Anterior cingulate cortex (tissue), 58 donors: ENCODE measurements at regions not wholly inside any gene's neighbourhood (a gene's known extent, or its start where the extent isn't known, plus 50 kb on each side); places are given as distances from the start of the nearest gene placed in this dataset.

Source experiments
- DNase-seq, 58 donors: peaks; one replicate each; lab custom pipeline; 2025; lab: John Stamatoyannopoulos, UW

DNA sequence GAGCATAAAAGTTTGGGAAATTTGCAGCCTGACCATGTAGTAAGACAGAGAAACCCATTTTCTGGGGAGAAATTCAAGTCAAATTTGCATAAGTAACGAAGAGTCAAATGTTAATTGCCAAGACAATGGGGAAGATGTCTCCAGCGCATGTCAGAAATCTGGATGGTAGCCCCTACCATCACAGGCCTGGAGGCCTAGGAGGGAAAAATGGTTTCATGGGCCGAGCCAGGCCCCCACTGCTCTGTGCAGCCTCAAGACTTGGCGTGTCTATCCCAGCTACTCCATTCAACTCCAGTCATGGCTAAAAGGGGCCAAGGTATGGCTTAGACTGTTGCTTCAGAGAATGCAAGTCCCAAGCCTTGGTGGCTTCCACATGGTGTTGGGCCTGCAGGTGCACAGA lies 269.8 kb downstream of the RFC3 start:
- no peak for DNase-seq

DNA sequence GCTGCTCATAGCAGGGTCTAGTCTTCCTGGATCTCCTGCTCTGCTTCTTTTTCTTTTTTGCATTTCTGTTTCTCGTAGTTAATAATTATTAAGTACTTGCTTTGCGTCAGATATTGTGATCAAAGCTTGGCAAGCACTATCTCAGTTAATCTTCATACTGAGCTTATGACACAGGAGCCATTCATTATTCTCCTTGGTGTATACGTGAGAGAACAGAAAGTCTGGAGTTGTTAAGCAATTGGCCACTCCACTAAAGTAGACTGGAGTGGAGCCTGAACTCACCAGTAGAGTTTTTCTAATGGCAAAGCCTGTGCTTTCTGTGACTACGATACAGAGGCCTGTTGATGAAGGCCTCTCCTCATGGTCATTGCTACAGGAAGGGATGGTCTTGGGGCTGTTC lies 285.9 kb downstream of the RFC3 start:
- DNase-seq, result no peak

DNA sequence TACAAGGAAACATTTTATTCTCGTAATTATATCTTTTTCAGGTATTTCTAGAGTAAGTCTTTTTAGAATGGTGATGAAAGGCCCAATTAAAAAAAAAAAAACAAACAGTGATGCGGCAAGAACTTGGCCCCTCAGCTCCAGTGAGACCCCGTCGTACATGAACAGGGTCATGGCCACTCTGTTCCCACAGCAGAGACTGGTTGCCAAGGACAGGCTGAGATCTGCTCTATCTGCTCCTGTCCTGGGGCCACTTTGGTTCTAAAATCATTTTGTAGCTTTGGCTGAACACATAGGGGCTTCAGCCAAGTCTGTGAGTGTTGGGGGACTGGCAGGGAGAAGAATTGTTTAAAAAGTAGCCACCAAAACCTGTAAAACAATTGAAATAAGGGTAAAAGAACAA lies 286.9 kb downstream of the RFC3 start:
- DNase-seq, result no peak

DNA sequence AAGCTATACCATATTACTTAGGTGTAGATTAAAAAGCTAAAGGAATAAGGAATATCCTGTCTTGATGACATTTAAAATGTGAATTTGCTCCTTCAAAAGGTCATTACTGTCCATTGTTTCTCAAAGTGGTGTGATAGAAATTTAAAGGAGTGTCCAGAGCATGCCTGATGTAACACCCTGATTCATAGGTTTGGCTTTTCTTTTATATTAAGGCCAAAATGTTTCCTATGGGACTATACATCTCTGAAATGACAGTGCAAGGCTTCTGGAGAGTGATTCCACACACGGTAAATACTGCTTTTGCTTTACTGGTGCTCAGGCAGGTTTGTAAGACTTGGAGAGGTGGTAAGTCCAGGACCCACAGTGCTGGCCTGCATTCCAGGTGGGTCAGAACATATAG lies 289.9 kb downstream of the RFC3 start:
- no peak for DNase-seq

DNA sequence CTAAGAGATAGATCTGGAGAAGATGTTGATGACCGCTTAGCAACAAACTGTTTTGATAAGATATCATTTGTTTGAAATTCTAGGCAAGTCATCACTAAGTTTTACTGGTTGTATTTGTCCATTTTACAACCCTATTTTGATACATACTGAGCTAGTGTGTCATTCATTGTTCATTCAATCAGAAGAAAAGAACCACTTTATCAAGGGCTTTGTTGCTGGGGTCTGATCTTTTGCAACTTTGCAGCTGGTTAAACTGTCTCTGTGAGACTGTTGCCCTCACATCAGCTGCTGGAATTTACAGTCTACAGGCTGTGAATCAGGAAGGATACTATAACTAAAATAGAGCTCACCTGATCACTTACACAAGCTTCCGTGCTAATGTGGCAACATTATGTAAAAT lies 290.5 kb downstream of the RFC3 start:
- DNase-seq, result no peak

DNA sequence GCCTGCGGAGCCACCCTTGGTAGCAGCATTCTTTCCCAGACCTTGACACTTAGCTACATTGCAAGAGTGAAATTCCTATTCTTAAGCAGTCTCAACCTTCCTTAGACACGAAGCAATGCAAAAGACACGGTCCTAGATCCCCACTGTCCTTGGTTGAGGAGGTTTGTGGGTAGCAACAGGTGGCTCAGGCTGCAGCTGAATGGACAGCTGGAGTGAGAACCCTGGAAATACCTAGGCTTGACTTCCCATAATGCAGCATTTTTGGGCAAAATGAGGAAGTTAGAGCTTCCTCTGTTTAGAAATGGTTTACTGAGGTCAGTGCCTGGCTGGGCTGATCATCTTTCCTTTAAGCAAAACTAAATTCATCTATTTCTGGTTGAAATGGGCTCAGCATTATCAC lies 296.6 kb downstream of the RFC3 start:
- DNase-seq, result no peak

DNA sequence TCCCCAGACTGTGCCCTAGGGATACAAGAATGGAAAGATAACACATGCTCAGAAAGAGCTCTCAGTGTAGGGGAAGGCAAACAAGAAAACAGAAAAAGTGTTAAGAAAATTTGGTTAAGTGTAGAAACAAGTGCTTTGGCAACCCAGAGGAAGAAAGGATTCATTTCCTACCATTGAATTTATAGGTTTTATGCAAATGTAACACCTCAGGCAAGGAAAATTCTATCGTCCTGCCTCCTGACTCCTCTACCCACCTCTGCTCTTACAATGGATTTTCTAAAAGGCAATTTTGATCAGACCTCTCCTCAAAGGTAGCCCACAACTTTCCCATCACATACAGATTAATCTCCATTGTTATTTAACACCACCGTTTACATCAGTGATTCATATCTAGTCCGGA lies 298.7 kb downstream of the RFC3 start:
- DNase-seq, result no peak

DNA sequence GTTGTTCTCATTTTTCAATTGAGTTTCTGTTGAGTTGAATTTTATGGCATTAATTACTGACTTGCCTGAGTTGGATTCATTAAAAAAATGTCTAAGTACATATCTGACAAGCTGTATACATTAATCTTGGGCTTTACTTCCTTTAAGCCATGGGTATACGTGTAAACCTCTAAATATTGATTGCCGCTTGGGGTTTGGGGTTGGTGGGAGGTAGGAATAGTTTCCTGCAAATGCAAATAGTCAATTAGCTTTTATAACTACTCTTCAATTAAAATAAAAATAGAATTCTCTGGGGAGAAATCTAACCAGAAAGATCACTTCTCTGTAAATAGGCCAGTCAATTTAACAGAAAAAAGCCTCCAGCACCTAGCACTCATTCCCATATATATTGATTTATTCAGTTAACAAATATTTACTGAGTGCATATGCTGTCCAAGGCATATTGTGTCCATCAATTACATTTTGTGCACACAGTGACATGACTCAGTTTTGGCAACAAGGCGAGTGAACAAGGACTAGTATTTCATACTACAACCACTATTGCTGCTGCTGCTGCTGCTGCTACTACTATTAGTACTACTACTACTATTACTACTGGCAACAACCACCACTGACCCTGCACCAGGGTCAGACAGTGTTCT lies 306.8 kb downstream of the RFC3 start:
- DNase-seq, result no peak

DNA sequence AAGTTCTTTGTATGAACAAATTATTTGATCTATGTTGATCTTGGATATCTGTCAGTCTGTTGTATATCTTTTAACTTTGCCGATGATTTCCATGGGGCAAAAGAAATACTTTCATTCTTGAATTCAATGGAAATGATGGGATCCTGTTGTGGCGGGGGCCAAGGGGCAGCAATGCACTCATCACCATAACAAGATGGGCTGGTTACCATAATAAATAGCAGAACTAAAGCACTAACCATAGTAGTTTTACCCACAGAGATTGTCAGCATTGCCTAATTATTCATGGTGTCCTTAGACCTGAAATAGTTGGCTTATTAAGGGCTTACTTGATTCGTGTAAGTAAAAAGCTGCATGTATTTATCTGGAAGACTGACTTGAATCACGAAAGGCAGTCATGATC lies 309.6 kb downstream of the RFC3 start:
- no peak for DNase-seq

DNA sequence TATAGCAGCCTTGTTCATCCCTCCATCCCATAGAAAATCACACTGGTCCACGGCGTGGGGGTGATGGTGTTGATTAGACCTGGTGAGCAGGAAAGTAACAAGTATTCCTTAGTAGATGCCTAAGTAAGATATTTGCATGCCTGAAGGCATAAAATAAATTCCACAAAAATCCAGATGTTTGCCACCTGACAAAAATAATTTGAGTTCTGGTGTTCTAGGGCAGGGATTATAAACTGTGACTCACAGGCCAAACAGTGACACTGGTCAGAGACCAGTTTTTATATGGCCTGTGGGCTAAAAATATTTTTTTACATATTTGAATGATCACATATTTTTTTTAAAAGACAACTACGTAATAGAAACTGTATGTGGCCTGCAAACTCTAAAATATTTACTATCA lies 310.7 kb downstream of the RFC3 start:
- no peak for DNase-seq

DNA sequence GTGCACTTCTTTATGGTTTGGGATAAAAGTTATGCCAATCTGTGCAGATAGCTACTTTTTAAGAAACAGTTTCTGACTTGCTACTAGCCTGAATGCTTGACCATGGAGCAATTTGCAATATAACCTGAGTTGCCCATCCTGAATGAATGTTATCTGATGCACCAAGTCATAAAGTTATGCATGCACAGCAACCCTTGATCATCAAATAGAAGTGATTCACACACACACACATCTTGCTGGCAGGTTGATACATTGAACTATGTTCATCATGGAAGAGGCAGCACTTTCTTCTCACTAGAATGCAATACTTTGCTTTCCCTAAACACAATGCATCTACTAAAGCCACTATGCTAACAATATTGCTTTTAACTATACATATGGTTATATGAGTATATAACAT lies 311.5 kb downstream of the RFC3 start:
- no peak for DNase-seq

DNA sequence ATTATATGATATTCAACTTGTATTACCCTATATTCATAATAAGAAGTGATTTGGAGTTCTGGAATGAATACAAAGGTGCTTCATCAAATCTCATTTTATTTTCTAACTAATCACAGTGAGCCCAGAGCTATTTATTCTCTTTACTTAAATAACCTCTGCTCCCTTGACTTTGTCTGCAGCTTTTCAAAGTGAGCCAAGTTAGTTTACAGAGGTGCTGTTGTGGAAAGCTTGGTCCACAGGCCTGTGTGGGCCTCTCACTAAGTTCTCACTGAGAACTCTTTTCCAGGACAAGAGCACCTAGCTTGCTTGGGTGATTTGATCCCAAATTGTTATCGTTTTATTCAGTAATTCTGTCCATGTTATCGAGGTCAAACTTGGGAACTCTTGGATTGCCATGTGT lies 319.3 kb downstream of the RFC3 start:
- DNase-seq, result no peak

DNA sequence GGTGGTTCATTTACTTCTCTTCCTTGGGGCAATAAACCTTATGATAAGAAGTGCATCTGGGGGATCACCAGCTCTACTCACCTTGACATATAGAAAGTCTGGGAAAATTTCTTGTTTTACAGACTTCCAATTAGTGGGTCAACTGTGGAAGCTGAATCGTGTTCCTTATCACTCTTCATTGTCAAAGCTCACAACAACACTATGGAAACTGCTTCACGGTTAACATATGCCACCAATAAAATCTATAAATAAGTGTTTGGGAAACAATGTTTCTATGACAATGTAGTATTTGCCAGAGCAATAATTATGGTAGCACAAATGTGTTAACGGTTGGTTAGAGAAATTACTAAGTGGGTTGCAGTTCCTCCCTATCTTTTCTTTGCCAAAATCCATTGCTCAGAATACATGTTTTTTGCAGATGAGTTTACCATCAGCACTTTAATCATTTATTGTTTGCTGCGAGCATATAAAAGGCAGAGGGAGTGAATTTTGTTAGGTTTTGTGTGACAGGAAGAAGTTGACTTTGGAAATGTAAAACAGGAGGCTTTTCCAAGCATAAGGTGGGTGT lies 321.8 kb downstream of the RFC3 start:
- DNase-seq, result no peak

DNA sequence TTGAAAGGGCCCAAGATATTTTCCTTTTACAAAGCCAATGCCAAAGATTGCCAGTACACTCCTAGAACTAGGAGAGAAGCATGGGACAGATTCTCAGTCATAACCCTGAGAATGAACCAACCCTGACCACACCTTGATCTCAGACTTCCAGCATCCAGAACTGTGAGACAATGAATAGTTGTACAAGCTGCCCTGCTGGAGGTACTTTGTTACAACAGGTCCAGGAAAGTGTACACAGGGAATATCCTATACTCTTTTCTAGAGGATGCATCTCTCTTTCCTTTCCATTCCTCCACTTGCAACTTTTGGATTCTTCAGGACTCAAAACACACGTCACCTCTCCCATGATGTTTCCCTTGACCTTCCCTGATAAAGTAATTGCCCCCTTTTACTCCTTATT lies 325.7 kb downstream of the RFC3 start:
- DNase-seq, result no peak

DNA sequence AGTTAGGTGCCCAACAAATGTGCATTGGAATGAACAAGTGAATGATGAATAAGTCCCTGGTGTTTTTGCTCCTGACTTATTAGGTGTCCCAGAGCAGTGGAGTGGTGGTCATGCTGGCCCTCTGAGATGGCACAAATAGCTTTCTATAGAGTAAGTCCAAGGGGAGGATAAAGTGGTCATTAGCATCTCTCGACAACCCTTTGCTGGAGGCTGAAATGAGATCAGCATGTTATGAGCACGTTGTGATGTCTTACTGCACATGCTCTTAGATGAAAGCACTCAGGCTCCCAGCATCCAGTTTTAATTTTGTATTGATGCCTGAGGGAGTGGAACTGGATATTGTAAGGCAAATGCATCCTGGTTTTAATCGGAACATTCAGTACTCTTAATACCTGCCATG lies 326.2 kb downstream of the RFC3 start:
- DNase-seq, result no peak

DNA sequence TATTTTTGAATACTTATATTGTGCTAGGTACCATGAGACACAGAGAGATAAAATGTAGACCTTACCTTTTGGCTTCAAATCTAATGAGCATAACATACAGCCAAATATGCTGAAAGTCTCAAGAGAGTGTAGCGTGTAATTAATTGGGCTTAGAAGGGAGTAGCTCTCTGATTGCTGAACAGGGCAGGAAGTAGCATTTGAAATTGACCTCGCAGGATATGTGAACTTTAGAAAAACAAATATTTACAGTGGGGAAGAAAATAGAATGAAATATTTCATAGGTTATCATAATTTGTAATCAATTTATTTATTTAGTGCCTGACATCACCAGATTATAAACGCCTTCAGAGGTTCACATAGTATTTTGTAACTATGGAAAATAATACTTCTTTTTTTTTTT lies 327.1 kb downstream of the RFC3 start:
- no peak for DNase-seq

DNA sequence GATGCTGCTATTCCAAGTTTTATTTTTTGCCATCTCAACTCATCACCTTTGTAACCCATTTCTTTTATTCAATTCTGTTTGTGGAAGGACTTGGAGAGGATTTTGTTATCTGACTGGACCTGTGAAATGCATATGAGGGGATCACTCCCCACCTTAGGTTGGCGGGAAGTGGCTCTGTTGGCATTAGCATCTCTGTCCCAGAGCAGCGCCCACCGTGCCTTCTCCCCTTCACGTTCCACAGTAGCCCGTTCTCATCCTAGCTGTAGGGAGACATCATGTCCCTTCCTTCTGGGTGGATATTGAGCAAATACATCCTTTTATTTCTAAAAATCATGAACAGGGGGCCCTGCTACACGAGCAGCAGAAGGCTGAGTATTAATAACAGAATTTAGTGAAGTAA lies 330.4 kb downstream of the RFC3 start:
- DNase-seq, result no peak

DNA sequence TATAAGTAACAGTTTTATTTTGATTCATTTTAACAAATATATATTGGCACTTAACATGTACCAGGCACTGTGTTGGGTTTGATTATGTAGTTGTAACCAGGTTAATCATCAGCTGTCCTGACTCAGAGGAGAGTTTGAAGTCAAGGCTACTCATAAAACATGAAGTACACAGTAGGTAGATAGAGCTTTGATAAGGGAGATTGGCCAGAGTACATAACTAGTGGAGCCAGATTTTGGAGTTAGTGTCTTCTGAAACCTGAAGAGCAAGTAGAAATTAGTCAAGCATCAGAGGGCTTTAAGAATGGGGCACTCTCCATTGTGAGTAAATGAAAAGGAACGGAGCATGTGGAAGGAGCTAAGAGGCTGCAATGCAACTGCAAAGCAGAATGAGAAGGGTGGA lies 333.9 kb downstream of the RFC3 start:
- DNase-seq, result no peak

DNA sequence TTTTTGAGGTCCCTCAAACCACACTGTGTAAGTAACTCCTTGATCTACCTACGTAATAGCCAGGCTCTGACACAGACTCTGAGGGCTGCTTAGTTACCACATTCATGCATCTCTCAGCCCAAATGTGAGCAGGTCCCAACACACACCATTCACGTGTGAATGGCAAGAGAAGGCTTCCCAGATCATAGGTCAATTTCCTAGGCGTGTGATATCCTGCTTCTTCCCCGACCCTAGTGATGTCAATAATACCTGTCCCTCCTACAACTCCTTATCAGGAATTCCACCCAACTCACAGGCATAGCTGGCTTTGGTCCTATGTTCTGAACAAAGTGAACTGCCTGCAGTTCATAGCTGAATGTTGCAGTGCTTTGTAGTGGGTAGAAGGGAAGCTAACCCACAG lies 334.5 kb downstream of the RFC3 start:
- DNase-seq, result no peak

DNA sequence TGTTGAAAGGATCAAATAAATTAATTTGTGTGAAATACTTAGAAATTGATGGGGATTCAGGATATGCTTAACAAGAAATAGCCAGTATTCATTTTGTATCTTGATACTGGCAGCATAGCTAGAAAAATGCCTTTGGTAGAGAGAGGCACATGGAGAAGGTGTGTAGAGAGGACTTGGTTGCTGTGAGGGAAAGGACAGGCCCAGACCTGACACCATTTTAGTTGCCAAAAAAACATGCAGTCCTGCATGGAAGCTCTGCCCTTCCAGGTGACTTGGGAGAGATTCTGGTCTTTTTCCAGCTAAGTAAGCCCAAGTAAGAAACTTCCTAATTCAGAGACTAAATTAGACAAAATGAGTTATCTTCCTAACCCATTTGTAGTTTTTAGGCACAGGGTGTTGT lies 335.0 kb downstream of the RFC3 start:
- no peak for DNase-seq

DNA sequence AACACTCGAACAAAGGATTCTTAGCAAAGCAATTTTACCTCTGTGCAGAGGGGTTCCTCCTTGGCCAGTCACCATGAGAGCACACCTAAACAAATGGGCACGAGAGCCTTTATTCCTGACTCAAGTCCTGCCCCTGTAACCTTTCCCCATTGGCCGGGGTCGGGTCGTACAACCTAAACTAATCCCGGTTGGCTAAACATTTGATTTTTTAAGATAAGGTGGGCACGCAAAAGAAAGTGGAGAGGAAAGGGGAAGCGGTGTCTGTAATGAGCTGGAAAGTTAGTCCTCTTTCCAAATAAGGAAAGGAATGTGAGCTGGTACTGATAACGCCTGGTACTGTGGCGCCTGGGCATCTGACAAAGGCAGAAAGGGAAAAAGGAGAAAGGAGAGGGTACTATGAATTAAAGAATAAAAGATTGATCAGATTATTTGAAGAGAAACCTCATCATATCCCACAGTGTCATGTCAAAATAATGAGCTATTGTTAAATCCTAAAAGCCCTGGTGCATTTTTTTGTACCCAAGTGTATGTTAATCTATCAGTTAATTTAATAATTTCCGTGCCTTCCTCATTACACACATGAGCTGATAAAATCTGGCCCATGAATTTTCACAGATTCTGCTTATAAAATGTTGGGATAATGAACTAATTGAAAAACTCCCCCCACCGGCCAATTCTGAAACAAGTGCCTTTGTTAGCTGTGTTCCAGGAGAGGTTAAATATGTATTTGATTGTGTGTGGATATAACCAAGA lies 335.7 kb downstream of the RFC3 start:
- no peak for DNase-seq

DNA sequence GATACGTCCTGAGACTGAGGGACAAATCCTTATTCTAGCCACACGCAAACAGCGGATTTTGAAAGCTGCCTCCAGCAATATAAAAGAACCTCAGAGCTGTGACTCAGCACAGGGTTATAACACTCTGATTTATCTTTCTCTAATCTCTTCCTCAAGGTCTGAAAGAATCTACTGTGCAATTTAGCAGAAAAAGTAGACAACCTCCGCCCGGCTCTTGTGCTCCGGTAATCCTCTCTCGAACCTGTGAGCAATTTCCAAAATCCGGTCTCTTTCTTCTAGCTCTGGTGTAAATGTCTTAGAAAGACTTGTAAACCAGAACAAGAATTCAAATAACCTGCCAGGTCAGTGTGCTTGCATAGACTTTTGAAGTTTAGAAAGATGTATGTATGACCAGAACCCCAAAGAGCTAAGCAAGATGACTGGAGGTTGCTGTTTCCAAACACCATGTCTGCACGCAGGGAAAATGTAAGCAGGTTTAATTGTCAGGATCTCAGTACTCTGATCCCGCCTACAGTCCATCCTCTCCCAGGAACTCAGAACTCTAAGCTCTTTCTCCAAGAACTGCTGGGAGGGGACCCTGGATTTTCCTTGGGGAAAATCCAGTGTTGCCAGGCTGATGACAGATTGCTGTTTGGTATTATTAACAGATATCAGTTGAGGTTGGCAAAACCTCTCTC lies 338.1 kb downstream of the RFC3 start:
- peak in 2 of 58 donors; percentile 1 to 4 for DNase-seq
